ENCODE measurements at regions not wholly inside any gene's neighbourhood (a gene's known extent, or its start where the extent isn't known, plus 50 kb on each side); places are given as distances from the start of the nearest gene placed in this dataset.

DNA sequence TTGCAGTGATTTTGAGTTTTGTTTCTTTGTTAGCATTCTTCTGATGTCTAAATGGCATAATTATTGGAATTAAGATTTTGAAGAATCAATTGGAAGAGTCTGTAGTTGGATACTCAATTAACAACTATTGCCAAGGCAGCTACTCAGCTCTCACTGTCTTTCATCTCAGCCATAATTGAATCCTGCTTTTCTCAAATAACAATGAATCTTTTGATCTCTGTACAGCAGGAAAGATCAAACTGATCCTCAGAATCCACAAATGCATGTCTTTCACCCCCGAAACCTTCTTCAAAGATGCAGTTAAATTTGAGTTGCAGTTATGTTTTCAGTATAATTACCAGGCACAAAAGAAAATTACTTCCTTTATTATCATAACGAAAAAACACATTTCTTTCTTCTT lies 86.2 kb downstream of the MAD2L1 start:
- DNase-seq (no peak), ATAC-seq (no peak)
- Histone ChIP-seq H3K27me3 (no peaks in the 10 kb centered on the region), H3K9me3 (no peaks in the 10 kb centered on the region), H3K4me1 (peaks cover 0 to 3% (median 0%) of the 10 kb centered on the region in 12 donors), H3K27ac (no peak overlapping the region), H3K36me3 (no peaks in the 10 kb centered on the region), H3K4me3 (no peak overlapping the region)
- TF ChIP-seq POLR2A (IDR thresholded peaks at IDR 0.05): no peak
- TF ChIP-seq, protein P1, sequence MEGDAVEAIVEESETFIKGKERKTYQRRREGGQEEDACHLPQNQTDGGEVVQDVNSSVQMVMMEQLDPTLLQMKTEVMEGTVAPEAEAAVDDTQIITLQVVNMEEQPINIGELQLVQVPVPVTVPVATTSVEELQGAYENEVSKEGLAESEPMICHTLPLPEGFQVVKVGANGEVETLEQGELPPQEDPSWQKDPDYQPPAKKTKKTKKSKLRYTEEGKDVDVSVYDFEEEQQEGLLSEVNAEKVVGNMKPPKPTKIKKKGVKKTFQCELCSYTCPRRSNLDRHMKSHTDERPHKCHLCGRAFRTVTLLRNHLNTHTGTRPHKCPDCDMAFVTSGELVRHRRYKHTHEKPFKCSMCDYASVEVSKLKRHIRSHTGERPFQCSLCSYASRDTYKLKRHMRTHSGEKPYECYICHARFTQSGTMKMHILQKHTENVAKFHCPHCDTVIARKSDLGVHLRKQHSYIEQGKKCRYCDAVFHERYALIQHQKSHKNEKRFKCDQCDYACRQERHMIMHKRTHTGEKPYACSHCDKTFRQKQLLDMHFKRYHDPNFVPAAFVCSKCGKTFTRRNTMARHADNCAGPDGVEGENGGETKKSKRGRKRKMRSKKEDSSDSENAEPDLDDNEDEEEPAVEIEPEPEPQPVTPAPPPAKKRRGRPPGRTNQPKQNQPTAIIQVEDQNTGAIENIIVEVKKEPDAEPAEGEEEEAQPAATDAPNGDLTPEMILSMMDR (IDR thresholded peaks at IDR 0.05): no peak
- 73 to 86% (median 78%) methylated on average over 2 of the region's 2 CpGs for WGBS, 4 donors
- intact Hi-C loops (cut with DNase I): no loop called here

DNA sequence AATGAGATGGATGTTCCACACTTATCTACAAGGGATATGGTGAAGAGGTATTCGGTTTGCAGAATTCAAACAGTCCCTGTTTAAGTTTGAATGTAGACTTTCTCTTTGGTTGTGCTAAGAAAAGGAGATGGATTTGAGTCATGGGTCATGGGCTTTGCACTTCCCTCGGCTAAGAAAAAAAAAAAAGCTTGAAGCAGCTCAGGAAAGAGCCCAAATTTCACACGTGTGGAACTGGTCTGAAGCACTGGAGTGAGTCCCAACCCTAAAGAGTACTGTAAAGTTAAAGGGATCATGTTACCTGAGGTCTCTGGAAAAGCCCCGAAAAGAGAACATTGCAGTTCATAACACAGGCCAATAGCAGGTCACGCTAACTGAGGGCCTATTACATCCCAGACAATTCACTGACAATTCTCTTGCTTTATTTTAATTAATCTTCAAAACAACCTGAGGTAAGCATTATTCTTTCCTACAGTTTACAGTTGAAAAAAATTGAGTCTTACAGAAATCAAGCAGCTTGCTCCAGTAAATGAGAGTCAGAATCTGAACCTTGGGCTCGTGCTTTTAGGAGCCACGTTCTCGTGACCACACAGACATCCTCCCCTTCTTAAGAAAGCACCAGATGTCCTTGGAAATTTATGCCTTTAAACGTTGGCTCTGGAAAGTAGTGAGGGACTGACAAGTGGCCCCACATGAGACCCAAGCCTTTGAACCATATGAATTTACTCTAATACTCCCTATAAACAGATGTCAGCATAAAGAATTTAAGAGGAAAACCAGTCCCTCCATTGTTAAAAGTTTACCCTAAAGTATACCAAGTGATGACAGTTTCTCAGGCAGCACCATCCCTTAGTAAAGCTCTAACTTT lies 89.3 kb downstream of the MAD2L1 start:
- peak overlapping the region in 1 of 12 donors; percentile 77 for H3K27ac ChIP-seq
- H3K9me3 ChIP-seq: no peaks in the 10 kb centered on the region
- no peak for TF ChIP-seq POLR2A (IDR thresholded peaks at IDR 0.05)
- TF ChIP-seq, protein P1 (IDR thresholded peaks at IDR 0.05): no peak
- 57 to 65% (median 59%) methylated on average over 9 of the region's 9 CpGs for WGBS, 4 donors
- DNase-seq (no peak), ATAC-seq (no peak)
- no peaks in the 10 kb centered on the region for H3K36me3 ChIP-seq
- peaks cover 0 to 3% (median 0%) of the 10 kb centered on the region in 12 donors for H3K4me1 ChIP-seq
- intact Hi-C loops (cut with DNase I): loop anchor here in 1 of 10 donors (10.0 kb wide), 1 partner anchor 253 kb away; no protein-coding TSS in a partner anchor
- H3K4me3 ChIP-seq: no peak overlapping the region
- H3K27me3 ChIP-seq: no peaks in the 10 kb centered on the region

DNA sequence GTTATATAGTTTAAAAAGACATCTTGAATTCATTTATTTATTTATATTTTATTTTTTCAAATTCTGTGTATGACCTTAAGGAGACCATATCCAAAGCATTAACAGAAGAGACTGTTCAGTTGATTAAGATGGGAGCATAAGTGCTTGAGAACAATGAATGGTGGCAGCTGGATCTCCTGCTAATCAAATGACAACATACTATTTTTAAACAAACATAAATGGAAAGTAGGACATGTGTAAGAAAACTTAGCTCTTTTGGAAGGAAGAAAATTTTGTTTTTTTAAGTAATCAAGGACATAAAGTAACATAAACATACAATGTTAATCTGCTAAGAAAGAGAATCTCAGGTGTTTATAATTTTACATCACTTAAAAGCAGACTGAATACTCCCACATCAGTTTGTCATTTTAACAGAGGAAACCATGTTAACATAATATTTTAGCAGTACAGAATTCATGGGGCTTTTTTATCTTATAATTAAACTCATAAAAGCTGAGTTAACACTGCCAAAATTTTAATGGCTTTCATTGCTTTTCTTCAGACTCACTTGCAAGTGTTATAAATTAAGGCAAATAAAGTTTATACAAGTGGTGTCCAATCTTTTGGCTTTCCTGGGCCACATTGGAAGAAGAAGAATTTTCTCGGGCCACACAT lies 95.1 kb downstream of the MAD2L1 start:
- Histone ChIP-seq H3K27me3 (no peaks in the 10 kb centered on the region), H3K9me3 (no peaks in the 10 kb centered on the region), H3K4me3 (no peak overlapping the region), H3K36me3 (no peaks in the 10 kb centered on the region), H3K27ac (no peak overlapping the region), H3K4me1 (peaks cover 0 to 4% (median 0%) of the 10 kb centered on the region in 12 donors)
- intact Hi-C loops (cut with DNase I): loop anchor here in 1 of 10 donors (10.0 kb wide), 1 partner anchor 247 kb away; no protein-coding TSS in a partner anchor
- ATAC-seq (no peak), DNase-seq (no peak)
- TF ChIP-seq, protein P1 (IDR thresholded peaks at IDR 0.05): no peak
- no peak for TF ChIP-seq POLR2A (IDR thresholded peaks at IDR 0.05)
- 85 to 95% (median 89%) methylated on average over 1 of the region's 1 CpG for WGBS, 4 donors

DNA sequence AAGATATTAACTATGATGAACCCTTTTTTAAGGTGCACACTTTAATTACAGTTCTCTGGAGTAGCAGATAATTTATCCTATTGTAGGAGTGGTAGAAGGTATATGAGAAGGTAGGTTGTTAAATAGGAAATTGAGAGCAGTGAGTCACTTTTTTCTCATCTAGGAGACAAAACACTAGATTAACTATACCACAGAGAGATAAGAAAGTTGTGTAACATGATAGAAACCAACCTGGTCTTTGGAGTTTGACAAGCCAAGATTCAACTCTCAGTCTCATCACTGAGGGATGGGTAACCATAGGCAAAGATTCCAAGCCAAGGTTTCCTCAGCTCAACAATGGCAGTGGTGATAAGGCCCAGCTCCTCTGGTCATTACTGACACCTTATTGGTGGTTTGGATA lies 104.0 kb downstream of the MAD2L1 start:
- Histone ChIP-seq H3K9me3 (no peaks in the 10 kb centered on the region), H3K27me3 (no peaks in the 10 kb centered on the region), H3K4me3 (no peak overlapping the region), H3K27ac (no peak overlapping the region), H3K4me1 (peaks cover 0 to 18% (median 0%) of the 10 kb centered on the region in 12 donors), H3K36me3 (peaks cover 0 to 4% (median 0%) of the 10 kb centered on the region in 9 donors)
- DNase-seq: no peak
- no peak for ATAC-seq
- no peak for TF ChIP-seq POLR2A (IDR thresholded peaks at IDR 0.05)
- TF ChIP-seq, protein P1 (IDR thresholded peaks at IDR 0.05): no peak
- intact Hi-C loops (cut with DNase I): no loop called here
